ENCODE measurements at regions not wholly inside any gene's neighbourhood (a gene's known extent, or its start where the extent isn't known, plus 50 kb on each side); places are given as distances from the start of the nearest gene placed in this dataset.

DNA sequence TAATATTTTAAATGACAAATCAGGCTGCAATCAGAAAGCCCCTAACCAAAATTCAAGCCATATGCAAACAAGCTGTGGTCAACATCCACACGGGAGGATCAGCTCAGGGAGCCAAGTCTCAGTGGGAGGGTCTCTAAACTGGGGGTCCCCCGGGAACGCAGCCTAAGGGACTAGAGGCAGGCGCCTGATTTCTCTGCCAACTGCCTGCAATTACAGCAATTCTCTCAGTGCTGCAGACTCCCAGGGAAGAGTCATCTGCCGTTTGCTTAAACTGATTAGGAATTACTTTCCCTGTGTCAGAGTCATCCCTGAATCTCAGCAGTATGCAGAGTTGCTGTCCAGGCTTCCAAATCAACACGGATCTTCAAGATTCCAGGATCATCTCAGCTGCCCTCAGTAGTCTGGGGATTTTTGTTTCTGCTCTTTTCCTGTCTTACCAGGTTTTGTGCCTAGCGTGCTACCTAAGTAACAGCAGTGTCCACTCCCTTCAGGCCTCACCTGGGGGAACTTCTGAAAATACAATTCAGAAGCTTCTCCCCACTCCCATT is 247.8 kb downstream of the RRAGC start:
- H3K18ac ChIP-seq (ENCODE audit: low read length), result no peak overlapping the region
- no peak overlapping the region for H3K23ac ChIP-seq (ENCODE audit: low read length)
- H4K91ac ChIP-seq (ENCODE audit: low read depth, low read length), result no peak overlapping the region
- H3K36me3 ChIP-seq (ENCODE audit: control insufficient read depth in 1 of 2, insufficient read depth in 2 of 2, low read length in 2 of 2), result no peaks in the 10 kb centered on the region
- no peak overlapping the region for H4K12ac ChIP-seq (ENCODE audit: low read depth, low read length)
- no peak overlapping the region for H2BK5ac ChIP-seq (ENCODE audit: low read depth, low read length, poor library complexity)
- no peaks in the 10 kb centered on the region for H3K9me3 ChIP-seq (ENCODE audit: insufficient read depth, low read depth, low read length)
- no peak for DNase-seq
- no CpG with 5 or more reads among the region's 7 CpGs for WGBS (ENCODE audit: extremely low coverage, insufficient coverage, insufficient read length)
- no peak overlapping the region for H3K4me2 ChIP-seq (ENCODE audit: low read length)
- no peak overlapping the region for H2AK5ac ChIP-seq (ENCODE audit: low read length)
- no peak overlapping the region for H3K4ac ChIP-seq (ENCODE audit: low read depth, low read length)
- H3K4me1 ChIP-seq (ENCODE audit: control insufficient read depth in 1 of 2, insufficient read depth in 2 of 2, low read length in 2 of 2), result peaks cover 0 to 7% of the 10 kb centered on the region in 2 experiments
- no peak overlapping the region for H3K14ac ChIP-seq (ENCODE audit: low read length)
- H3K9ac ChIP-seq (ENCODE audit: low read length), result no peak overlapping the region
- no peaks in the 10 kb centered on the region for H3K27me3 ChIP-seq (ENCODE audit: insufficient read depth, low read length)
- H3K79me2 ChIP-seq (ENCODE audit: control insufficient read depth, insufficient read depth, low read length, poor library complexity), result no peaks in the 10 kb centered on the region
- no peak overlapping the region for H3K27ac ChIP-seq (ENCODE audit: low read depth, low read length)
- no peak overlapping the region for H2AFZ ChIP-seq (ENCODE audit: insufficient read depth, low read length, poor library complexity)
- H3K79me1 ChIP-seq (ENCODE audit: low read length), result no peaks in the 10 kb centered on the region
- no peak overlapping the region for H2BK120ac ChIP-seq (ENCODE audit: insufficient read depth, low read length, poor library complexity)
- H3K4me3 ChIP-seq (ENCODE audit: low read depth, low read length), result no peak overlapping the region
- no peak overlapping the region for H2BK12ac ChIP-seq (ENCODE audit: low read length)
- no peak overlapping the region for H4K8ac ChIP-seq (ENCODE audit: low read depth, low read length)

DNA sequence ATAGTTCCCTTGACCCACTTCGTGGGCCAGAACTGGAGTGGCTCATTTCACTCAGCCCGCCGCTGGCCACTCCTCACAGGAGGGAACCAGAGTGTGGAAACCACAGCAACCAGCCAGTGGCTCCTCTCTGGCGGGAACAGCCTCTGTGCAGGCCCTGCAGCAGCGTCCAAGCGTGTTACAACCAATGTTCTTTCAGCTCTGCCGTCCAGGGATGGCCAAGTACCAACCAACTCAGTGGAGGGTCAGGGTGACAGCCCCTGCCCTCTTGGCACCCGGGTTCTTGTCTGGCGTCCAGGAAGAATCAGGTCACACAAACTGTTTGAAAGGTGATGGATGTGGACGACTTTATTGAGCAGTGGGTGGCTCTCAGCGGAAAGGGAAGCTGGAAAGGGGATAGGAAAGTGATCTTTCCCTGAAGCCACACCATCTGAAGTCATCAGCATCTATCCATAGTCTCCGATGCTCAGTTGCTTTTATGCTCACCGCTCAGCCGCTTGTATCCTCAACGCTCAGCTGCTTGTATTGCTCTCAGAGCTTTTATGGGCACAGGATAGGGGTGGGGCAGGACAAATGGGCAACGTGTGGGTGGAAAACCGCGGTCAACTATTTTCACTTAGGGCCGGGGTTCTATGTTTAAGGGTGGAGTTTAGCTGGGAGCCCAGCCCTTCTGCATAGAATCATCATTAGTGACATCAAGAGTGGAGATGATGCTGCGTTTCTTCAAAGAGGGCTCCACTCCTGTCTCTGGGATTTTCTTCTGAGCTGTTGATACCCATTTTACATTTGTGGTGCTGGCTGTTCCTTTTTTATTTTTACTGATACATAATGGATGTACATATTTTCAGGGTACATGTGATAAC is 250.2 kb downstream of the RRAGC start:
- Histone ChIP-seq H3K4me3 (ENCODE audit: low read depth, low read length) (no peak overlapping the region), H3K4me1 (ENCODE audit: control insufficient read depth in 1 of 2, insufficient read depth in 2 of 2, low read length in 2 of 2) (peaks cover 0 to 2% of the 10 kb centered on the region in 2 experiments), H2BK12ac (ENCODE audit: low read length) (no peak overlapping the region), H3K79me1 (ENCODE audit: low read length) (no peaks in the 10 kb centered on the region), H2AK5ac (ENCODE audit: low read length) (no peak overlapping the region), H2BK5ac (ENCODE audit: low read depth, low read length, poor library complexity) (no peak overlapping the region), H3K27ac (ENCODE audit: low read depth, low read length) (no peak overlapping the region), H3K27me3 (ENCODE audit: insufficient read depth, low read length) (no peaks in the 10 kb centered on the region), H3K9me3 (ENCODE audit: insufficient read depth, low read depth, low read length) (no peaks in the 10 kb centered on the region), H3K14ac (ENCODE audit: low read length) (no peak overlapping the region), H2BK120ac (ENCODE audit: insufficient read depth, low read length, poor library complexity) (no peak overlapping the region), H3K9ac (ENCODE audit: low read length) (no peak overlapping the region), H3K18ac (ENCODE audit: low read length) (no peak overlapping the region), H3K36me3 (ENCODE audit: control insufficient read depth in 1 of 2, insufficient read depth in 2 of 2, low read length in 2 of 2) (no peaks in the 10 kb centered on the region), H4K91ac (ENCODE audit: low read depth, low read length) (no peak overlapping the region), H4K8ac (ENCODE audit: low read depth, low read length) (no peak overlapping the region), H3K4me2 (ENCODE audit: low read length) (no peak overlapping the region), H3K23ac (ENCODE audit: low read length) (no peak overlapping the region), H3K4ac (ENCODE audit: low read depth, low read length) (no peak overlapping the region), H3K79me2 (ENCODE audit: control insufficient read depth, insufficient read depth, low read length, poor library complexity) (no peaks in the 10 kb centered on the region), H2AFZ (ENCODE audit: insufficient read depth, low read length, poor library complexity) (no peak overlapping the region), H4K12ac (ENCODE audit: low read depth, low read length) (no peak overlapping the region)
- no peak for DNase-seq
- no CpG with 5 or more reads among the region's 20 CpGs for WGBS (ENCODE audit: extremely low coverage, insufficient coverage, insufficient read length)

DNA sequence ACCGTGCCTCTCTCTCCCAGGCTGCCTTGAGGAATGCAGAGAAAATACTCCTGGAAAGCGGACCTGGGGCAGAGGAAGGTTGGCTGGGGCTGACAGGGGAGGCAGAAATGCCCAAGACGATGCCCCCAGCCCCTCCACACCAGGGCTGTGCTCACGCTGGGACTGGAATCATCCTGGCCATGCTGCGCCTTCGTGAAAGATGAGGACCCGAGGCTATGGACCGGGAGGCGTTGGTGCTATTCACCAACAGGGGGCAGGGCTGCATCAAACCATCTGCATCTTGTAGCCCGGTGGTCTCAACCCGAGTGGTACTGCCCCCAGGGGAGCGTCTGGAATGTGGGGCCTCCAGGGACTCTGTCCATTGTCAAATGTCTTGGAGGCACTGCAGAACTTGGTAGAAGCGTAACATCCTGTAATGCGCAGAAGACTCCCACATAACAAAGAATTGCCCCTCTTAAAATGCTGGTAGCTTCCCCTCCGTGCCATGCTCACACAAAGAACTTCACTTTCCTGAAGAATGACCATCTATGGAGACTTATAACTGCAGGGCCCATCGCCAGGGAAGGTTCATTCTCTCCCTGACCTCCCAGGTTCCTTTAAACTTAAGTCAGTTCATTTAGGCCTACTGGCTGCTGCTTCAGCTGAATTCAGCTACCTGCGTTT is 251.2 kb downstream of the RRAGC start:
- Histone ChIP-seq H3K79me2 (ENCODE audit: control insufficient read depth, insufficient read depth, low read length, poor library complexity) (no peaks in the 10 kb centered on the region), H3K9ac (ENCODE audit: low read length) (no peak overlapping the region), H2AFZ (ENCODE audit: insufficient read depth, low read length, poor library complexity) (no peak overlapping the region), H3K27ac (ENCODE audit: low read depth, low read length) (no peak overlapping the region), H4K91ac (ENCODE audit: low read depth, low read length) (no peak overlapping the region), H3K14ac (ENCODE audit: low read length) (no peak overlapping the region), H2BK12ac (ENCODE audit: low read length) (no peak overlapping the region), H3K79me1 (ENCODE audit: low read length) (no peaks in the 10 kb centered on the region), H4K12ac (ENCODE audit: low read depth, low read length) (no peak overlapping the region), H3K18ac (ENCODE audit: low read length) (no peak overlapping the region), H3K9me3 (ENCODE audit: insufficient read depth, low read depth, low read length) (no peaks in the 10 kb centered on the region), H3K4me2 (ENCODE audit: low read length) (no peak overlapping the region), H2BK120ac (ENCODE audit: insufficient read depth, low read length, poor library complexity) (no peak overlapping the region), H4K8ac (ENCODE audit: low read depth, low read length) (no peak overlapping the region), H3K23ac (ENCODE audit: low read length) (no peak overlapping the region), H3K4ac (ENCODE audit: low read depth, low read length) (no peak overlapping the region), H3K4me1 (ENCODE audit: control insufficient read depth in 1 of 2, insufficient read depth in 2 of 2, low read length in 2 of 2) (peaks cover 0 to 2% of the 10 kb centered on the region in 2 experiments), H3K27me3 (ENCODE audit: insufficient read depth, low read length) (no peaks in the 10 kb centered on the region), H3K4me3 (ENCODE audit: low read depth, low read length) (no peak overlapping the region), H2BK5ac (ENCODE audit: low read depth, low read length, poor library complexity) (no peak overlapping the region), H2AK5ac (ENCODE audit: low read length) (no peak overlapping the region), H3K36me3 (ENCODE audit: control insufficient read depth in 1 of 2, insufficient read depth in 2 of 2, low read length in 2 of 2) (no peaks in the 10 kb centered on the region)
- peak in 1 of 2 donors; percentile 24 for DNase-seq
- WGBS (ENCODE audit: extremely low coverage, insufficient coverage, insufficient read length), result no CpG with 5 or more reads among the region's 17 CpGs

DNA sequence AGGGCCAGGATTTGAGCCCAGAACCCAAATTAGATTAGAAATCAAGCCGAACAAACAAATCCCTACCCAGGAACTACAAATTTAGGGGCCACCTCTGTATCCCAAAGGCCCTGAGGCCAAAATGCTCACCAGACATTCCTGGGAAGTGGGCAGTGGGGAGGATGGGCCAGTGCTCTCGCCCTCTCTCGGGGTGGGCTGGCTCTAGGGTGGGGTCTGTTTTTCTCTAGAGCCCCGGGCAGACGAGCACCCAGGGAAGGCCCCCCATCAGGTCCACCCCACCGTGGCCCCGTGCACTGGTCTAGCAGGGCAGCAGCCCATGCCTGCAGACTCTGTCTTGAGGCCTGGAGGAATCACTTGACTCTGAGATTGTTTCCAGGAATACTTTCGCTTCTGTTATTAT is 252.0 kb downstream of the RRAGC start:
- no peak overlapping the region for H3K4me3 ChIP-seq (ENCODE audit: low read depth, low read length)
- no peak overlapping the region for H4K91ac ChIP-seq (ENCODE audit: low read depth, low read length)
- H3K14ac ChIP-seq (ENCODE audit: low read length), result no peak overlapping the region
- no peaks in the 10 kb centered on the region for H3K9me3 ChIP-seq (ENCODE audit: insufficient read depth, low read depth, low read length)
- H3K27ac ChIP-seq (ENCODE audit: low read depth, low read length), result no peak overlapping the region
- no peak overlapping the region for H3K18ac ChIP-seq (ENCODE audit: low read length)
- H3K4me1 ChIP-seq (ENCODE audit: control insufficient read depth in 1 of 2, insufficient read depth in 2 of 2, low read length in 2 of 2), result peaks cover 0 to 2% of the 10 kb centered on the region in 2 experiments
- H3K79me1 ChIP-seq (ENCODE audit: low read length), result no peaks in the 10 kb centered on the region
- no peaks in the 10 kb centered on the region for H3K79me2 ChIP-seq (ENCODE audit: control insufficient read depth, insufficient read depth, low read length, poor library complexity)
- no peak overlapping the region for H2AK5ac ChIP-seq (ENCODE audit: low read length)
- H3K27me3 ChIP-seq (ENCODE audit: insufficient read depth, low read length), result no peaks in the 10 kb centered on the region
- DNase-seq, result no peak
- no peak overlapping the region for H4K12ac ChIP-seq (ENCODE audit: low read depth, low read length)
- no peak overlapping the region for H4K8ac ChIP-seq (ENCODE audit: low read depth, low read length)
- H2BK120ac ChIP-seq (ENCODE audit: insufficient read depth, low read length, poor library complexity), result no peak overlapping the region
- H3K4me2 ChIP-seq (ENCODE audit: low read length), result no peak overlapping the region
- H2BK5ac ChIP-seq (ENCODE audit: low read depth, low read length, poor library complexity), result no peak overlapping the region
- no peak overlapping the region for H3K9ac ChIP-seq (ENCODE audit: low read length)
- no peak overlapping the region for H2BK12ac ChIP-seq (ENCODE audit: low read length)
- no peaks in the 10 kb centered on the region for H3K36me3 ChIP-seq (ENCODE audit: control insufficient read depth in 1 of 2, insufficient read depth in 2 of 2, low read length in 2 of 2)
- no CpG with 5 or more reads among the region's 8 CpGs for WGBS (ENCODE audit: extremely low coverage, insufficient coverage, insufficient read length)
- no peak overlapping the region for H3K23ac ChIP-seq (ENCODE audit: low read length)
- H3K4ac ChIP-seq (ENCODE audit: low read depth, low read length), result no peak overlapping the region
- H2AFZ ChIP-seq (ENCODE audit: insufficient read depth, low read length, poor library complexity), result no peak overlapping the region

Data from trophoblast cell (in vitro differentiated cells and primary cell).